Esophagus squamous epithelium (tissue), 4 donors: ENCODE measurements at regions not wholly inside any gene's neighbourhood (a gene's known extent, or its start where the extent isn't known, plus 50 kb on each side); places are given as distances from the start of the nearest gene placed in this dataset.

Source experiments
- POLR2A ChIP-seq, 4 donors: fragments of 450-650 bp; IDR thresholded peaks; one replicate each; pipeline ENCODE4 v1.6.1; 2017; ENCODE audit warnings: antibody characterized with exemption in 4 of 4, mild to moderate bottlenecking in 4 of 4, moderate library complexity in 3 of 4
- TF ChIP-seq, protein P1 (sequence below), 6 experiments: fragments of 450-650 bp in 4 of 6; fragments of 200-600 bp in 2 of 6; sonication (generic) in 2 of 6; IDR thresholded peaks; one replicate each; pipeline ENCODE4 v1.5.1; 2016 to 2019; ENCODE audit warnings: antibody characterized with exemption in 6 of 6, mild to moderate bottlenecking in 4 of 6, moderate library complexity in 4 of 6

- TF ChIP-seq POLR2A (IDR thresholded peaks at IDR 0.05): no peak
- TF ChIP-seq, protein P1, sequence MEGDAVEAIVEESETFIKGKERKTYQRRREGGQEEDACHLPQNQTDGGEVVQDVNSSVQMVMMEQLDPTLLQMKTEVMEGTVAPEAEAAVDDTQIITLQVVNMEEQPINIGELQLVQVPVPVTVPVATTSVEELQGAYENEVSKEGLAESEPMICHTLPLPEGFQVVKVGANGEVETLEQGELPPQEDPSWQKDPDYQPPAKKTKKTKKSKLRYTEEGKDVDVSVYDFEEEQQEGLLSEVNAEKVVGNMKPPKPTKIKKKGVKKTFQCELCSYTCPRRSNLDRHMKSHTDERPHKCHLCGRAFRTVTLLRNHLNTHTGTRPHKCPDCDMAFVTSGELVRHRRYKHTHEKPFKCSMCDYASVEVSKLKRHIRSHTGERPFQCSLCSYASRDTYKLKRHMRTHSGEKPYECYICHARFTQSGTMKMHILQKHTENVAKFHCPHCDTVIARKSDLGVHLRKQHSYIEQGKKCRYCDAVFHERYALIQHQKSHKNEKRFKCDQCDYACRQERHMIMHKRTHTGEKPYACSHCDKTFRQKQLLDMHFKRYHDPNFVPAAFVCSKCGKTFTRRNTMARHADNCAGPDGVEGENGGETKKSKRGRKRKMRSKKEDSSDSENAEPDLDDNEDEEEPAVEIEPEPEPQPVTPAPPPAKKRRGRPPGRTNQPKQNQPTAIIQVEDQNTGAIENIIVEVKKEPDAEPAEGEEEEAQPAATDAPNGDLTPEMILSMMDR (IDR thresholded peaks at IDR 0.05): no peak
These were observed 155.0 kb downstream of the TMEM167A start for GRCh38 chr5:82922086-82922734.
